ENCODE measurements at regions not wholly inside any gene's neighbourhood (a gene's known extent, or its start where the extent isn't known, plus 50 kb on each side); places are given as distances from the start of the nearest gene placed in this dataset.

DNA sequence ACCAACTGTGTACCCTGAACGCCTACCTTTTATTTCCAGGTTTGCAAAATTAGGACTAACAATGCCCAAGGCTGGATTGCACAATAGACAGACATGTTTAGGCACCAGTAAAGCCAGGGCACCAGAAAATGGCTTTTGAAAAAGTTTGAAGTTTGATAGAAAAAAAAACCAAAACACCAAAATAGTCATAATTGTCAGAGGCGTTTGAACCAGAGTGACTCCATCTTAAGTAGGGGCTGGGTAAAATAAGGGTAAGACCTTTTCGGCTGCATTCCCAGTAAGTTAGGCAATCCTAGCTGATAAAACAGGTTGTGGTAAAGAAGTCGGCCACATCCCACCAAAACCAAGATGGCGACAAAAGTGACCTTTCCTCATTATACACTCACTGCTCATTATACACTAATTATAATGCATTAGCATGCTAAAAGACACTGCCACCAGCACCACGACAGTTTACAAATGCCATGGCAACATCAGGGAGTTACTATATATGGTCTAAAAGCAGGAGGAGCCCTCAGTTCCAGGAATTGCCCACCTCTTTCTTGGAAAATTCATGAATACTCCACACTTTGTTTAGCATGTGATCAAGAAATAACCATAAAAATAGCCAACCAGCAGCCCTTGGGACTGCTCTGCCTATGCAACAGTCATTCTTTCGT is 71.2 kb upstream of the EPCAM start:
- TF ChIP-seq, protein P1, sequence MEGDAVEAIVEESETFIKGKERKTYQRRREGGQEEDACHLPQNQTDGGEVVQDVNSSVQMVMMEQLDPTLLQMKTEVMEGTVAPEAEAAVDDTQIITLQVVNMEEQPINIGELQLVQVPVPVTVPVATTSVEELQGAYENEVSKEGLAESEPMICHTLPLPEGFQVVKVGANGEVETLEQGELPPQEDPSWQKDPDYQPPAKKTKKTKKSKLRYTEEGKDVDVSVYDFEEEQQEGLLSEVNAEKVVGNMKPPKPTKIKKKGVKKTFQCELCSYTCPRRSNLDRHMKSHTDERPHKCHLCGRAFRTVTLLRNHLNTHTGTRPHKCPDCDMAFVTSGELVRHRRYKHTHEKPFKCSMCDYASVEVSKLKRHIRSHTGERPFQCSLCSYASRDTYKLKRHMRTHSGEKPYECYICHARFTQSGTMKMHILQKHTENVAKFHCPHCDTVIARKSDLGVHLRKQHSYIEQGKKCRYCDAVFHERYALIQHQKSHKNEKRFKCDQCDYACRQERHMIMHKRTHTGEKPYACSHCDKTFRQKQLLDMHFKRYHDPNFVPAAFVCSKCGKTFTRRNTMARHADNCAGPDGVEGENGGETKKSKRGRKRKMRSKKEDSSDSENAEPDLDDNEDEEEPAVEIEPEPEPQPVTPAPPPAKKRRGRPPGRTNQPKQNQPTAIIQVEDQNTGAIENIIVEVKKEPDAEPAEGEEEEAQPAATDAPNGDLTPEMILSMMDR (IDR thresholded peaks at IDR 0.05; ENCODE audit: low read depth, low read length, missing control alignments), result no peak
- no peak for DNase-seq (ENCODE audit: extremely low read depth, low read depth)
- H3K4me3 ChIP-seq (replicated peaks; ENCODE audit: low read depth, low read length), result no peak overlapping the region

DNA sequence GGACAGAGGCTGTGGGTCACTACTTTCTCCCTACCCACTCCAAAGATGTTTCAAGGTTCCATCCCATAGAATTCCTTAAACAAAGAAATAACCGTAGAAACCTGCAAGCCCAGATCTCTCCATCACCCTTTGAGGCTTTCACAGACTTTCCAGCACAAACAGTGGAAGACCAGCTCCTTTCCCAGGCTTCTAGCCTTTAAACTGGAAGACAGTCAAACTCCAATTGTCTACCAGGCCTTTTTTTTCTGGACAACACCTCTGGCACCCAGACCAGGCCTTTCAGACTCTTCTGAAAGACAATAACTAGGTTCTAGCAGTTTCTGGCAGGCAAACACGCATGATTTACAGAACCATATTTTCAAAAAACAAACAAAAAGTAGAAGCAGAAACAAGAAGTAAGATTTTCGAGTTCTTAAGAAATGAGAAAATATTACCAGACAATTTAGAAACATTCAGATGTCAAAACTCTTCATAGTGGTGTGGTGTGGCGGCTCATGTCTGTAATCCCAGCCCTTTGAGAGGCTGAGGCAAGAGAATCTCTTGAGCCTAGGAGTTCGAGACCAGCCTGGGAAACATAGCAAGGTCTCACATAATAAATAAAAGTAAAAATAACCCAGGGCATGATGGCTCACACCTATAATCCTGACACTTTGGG is 73.0 kb upstream of the EPCAM start:
- DNase-seq (ENCODE audit: extremely low read depth, low read depth), result no peak

DNA sequence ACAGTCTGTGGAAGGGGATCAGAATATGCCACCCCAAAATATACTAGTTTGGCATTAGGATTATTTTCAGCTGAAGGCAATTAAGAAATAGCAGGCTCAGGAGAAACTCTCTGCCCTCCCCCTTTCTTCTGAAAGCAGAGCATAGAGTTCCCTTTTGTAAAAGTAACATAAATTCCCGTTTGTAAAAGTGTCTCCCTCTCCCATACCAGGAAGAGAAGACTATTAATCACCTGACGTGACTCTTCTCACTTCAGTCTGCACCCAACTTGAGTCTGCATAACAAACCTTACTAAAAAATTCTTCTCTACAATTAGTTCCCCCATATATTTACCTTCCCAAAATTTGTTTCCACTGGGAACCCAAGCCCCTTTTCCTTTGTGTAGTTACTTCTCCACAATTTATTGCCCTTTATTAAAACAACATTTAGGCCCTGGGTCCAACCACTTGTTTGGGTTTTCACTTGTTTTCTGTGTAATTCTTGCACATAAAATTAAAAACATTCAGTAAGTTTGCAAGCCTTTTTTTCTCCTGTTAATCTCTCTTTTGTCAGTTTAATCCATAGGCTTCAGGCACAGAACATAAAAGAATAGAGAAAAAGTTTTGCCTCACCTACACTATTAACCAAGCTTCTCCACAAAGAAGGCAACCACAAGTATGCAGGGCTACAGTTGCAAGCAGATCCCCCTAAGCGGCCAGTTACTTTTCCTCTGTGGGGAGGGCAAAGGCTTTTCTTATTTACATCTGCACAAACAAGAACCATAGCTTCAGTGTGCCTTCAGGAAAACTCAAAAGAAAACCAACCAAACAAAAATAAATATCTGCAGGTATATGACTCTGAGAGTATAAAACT is 73.8 kb upstream of the EPCAM start:
- H3K4me3 ChIP-seq (replicated peaks; ENCODE audit: low read depth, low read length), result no peak overlapping the region
- TF ChIP-seq, protein P1 (IDR thresholded peaks at IDR 0.05; ENCODE audit: low read depth, low read length, missing control alignments), result no peak
- no peak for DNase-seq (ENCODE audit: extremely low read depth, low read depth)

More for the DNA sequence above, 73.0 kb upstream of the EPCAM start:
- TF ChIP-seq, protein P1 (IDR thresholded peaks at IDR 0.05; ENCODE audit: low read depth, low read length, missing control alignments), result no peak
- no peak overlapping the region for H3K4me3 ChIP-seq (replicated peaks; ENCODE audit: low read depth, low read length)

DNA sequence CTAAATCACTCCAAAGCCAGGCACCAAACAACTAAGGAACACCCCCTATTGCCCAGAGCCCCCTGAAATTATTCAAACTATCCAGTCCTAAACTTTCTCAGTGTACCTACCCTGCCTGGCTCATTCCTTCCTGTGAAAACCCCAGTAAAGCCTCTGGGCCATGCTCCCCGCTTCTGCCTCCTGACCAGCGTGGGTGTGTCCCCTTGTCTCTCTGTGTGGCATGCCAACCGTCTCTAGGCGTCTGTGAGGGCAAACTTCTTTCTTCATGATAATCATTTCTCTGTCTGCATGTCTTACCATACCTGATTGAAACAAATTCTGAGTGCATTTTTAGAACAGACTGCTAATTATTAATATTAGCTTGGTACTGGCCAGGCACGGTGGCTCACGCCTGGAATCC is 75.1 kb upstream of the EPCAM start:
- no peak overlapping the region for H3K4me3 ChIP-seq (replicated peaks; ENCODE audit: low read depth, low read length)
- TF ChIP-seq, protein P1 (IDR thresholded peaks at IDR 0.05; ENCODE audit: low read depth, low read length, missing control alignments), result no peak
- DNase-seq (ENCODE audit: extremely low read depth, low read depth), result no peak

DNA sequence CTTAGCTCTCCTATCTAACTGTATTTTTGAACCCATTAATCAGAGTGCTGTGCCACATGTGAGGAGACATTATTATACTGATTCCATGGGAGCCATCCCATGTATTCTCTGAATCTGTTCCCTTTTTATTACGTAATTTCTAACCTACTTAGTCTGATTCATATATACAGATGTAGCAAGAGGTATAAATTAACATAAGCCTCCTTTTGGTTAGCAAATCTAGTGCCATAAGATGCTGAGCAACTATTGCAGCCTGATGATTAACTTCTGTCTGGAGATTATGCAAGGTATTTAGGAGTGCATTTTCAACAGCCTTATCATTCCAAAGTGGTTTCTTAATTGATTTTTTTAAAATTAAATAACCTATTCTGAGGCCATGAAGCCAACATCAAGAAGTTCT is 80.2 kb upstream of the EPCAM start:
- TF ChIP-seq, protein P1 (IDR thresholded peaks at IDR 0.05; ENCODE audit: low read depth, low read length, missing control alignments), result no peak
- DNase-seq (ENCODE audit: extremely low read depth, low read depth), result no peak
- no peak overlapping the region for H3K4me3 ChIP-seq (replicated peaks; ENCODE audit: low read depth, low read length)

DNA sequence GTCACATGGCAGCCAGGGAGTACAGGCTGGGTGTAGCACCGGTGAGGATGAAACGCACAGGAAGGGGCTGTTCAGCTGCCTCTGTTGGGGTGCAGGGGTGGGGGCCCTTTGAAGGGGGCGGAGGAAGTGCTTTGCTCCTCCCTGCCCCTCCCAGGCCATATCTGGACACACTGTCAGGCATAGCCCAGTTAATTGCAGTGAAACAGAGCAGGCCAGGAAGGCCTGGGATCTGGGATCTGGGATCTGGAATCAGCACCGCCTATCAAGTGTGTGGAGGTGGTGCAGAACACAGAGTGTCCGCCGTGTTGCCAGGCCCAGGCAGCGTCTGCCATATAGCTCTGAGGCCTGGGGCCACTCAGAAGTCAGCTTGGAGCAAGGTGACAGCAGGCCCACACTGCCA is 85.5 kb upstream of the EPCAM start:
- DNase-seq (ENCODE audit: extremely low read depth, low read depth), result no peak
- TF ChIP-seq, protein P1 (IDR thresholded peaks at IDR 0.05; ENCODE audit: low read depth, low read length, missing control alignments), result no peak
- H3K4me3 ChIP-seq (replicated peaks; ENCODE audit: low read depth, low read length), result no peak overlapping the region
